Mesendoderm (in vitro differentiated cells): ENCODE measurements at regions not wholly inside any gene's neighbourhood (a gene's known extent, or its start where the extent isn't known, plus 50 kb on each side); places are given as distances from the start of the nearest gene placed in this dataset.
"Not testable (repeated sequence)": the region's sequence is repeated elsewhere in the genome, so short reads cannot be mapped to it uniquely, and the experiment has no call there.

Source experiments
- DNase-seq: peaks from one replicate; pipeline ENCODE4 v3.0.0; 2013
- H2AK5ac ChIP-seq: 2 replicates; pipeline ENCODE4 v1.6.1; 2013; ENCODE audit warnings: low read length, inconsistent platforms
- H2BK120ac ChIP-seq: 2 replicates; pipeline ENCODE4 v1.6.1; 2013; ENCODE audit warnings: low read depth, mild to moderate bottlenecking, low read length, moderate library complexity, mixed read lengths
- H2BK15ac ChIP-seq: replicated peaks from 2 replicates; pipeline ENCODE4 v1.6.1; 2013; ENCODE audit warnings: low read depth, mild to moderate bottlenecking, moderate library complexity
- H2BK5ac ChIP-seq: 2 replicates; pipeline ENCODE4 v1.6.1; 2013; ENCODE audit warnings: low read length, inconsistent platforms
- H3K18ac ChIP-seq: 2 replicates; pipeline ENCODE4 v1.6.1; 2013; ENCODE audit warnings: mild to moderate bottlenecking, low read length, mixed read lengths
- H3K23ac ChIP-seq: one replicate; pipeline ENCODE4 v1.6.1; 2013; ENCODE audit warnings: low read length
- H3K27ac ChIP-seq: 2 replicates; pipeline ENCODE4 v1.5.1; 2013; ENCODE audit warnings: low read depth, mild to moderate bottlenecking, inconsistent platforms, low read length, moderate library complexity
- H3K27me3 ChIP-seq: 2 replicates; pipeline ENCODE4 v1.6.1; 2013; ENCODE audit warnings: low read length, control low read depth, mild to moderate bottlenecking, inconsistent platforms; ENCODE audit not compliant: insufficient read depth, poor library complexity
- H3K36me3 ChIP-seq: 2 replicates; pipeline ENCODE4 v1.6.1; 2013; ENCODE audit warnings: low read length, inconsistent platforms; ENCODE audit not compliant: control insufficient read depth, insufficient read depth
- H3K4ac ChIP-seq: one replicate; pipeline ENCODE4 v1.6.1; 2013; ENCODE audit warnings: low read depth, mild to moderate bottlenecking, low read length, moderate library complexity
- H3K4me1 ChIP-seq: 2 replicates; pipeline ENCODE4 v1.6.1; 2013; ENCODE audit warnings: low read depth, low read length, inconsistent platforms; ENCODE audit not compliant: control insufficient read depth
- H3K4me2 ChIP-seq: 2 replicates; pipeline ENCODE4 v1.6.1; 2013; ENCODE audit warnings: low read length
- H3K4me3 ChIP-seq: 2 replicates; pipeline ENCODE4 v1.5.1; 2013; ENCODE audit warnings: mild to moderate bottlenecking, low read length
- H3K56ac ChIP-seq: one replicate; pipeline ENCODE4 v1.6.1; 2013; ENCODE audit warnings: low read length
- H3K79me1 ChIP-seq: 2 replicates; pipeline ENCODE4 v1.6.1; 2013; ENCODE audit warnings: low read length, inconsistent platforms
- H3K79me2 ChIP-seq: 2 replicates; pipeline ENCODE4 v1.6.1; 2013; ENCODE audit warnings: mild to moderate bottlenecking, low read length; ENCODE audit not compliant: control insufficient read depth, insufficient read depth
- H3K9ac ChIP-seq: 2 replicates; pipeline ENCODE4 v1.6.1; 2013; ENCODE audit warnings: low read length, inconsistent platforms
- H4K5ac ChIP-seq: one replicate; pipeline ENCODE4 v1.6.1; 2013; ENCODE audit warnings: low read length
- H4K8ac ChIP-seq: one replicate; pipeline ENCODE4 v1.6.1; 2013; ENCODE audit warnings: low read depth, mild to moderate bottlenecking, control low read depth, low read length, moderate library complexity
- whole genome bisulfite sequencing: extraction: QIAGEN DNeasy Blood & Tissue Kit; methylation state at CpG from one replicate; pipeline ENCODE4 v1.1.7; 2013; ENCODE audit warnings: low lambda C conversion rate, missing lambda C conversion rate; ENCODE audit not compliant: insufficient coverage; ENCODE audit errors: extremely low coverage; 5-methylcytosine and 5-hydroxymethylcytosine counted together

DNA sequence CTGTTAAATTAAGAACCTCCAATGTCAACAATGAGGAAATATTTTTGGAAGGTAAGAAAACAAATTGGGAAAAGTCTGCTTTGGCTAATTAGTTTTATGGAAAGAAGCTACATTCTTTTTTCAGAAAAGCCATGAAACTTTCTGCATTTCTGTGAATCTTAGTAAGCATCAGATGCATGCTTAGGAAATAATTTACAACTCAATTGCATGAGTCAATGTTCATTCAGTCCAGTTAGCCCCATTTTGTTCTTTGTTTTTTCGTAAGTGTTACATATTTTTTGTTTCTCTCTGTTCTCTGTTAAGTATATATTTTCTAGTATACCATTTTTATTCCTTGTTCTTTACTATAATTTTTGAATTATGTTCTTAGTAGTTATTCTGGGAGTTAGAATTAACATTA lies 195.2 kb upstream of the KIF2B start:
- H3K18ac ChIP-seq = no peak overlapping the region
- H3K79me2 ChIP-seq = no peaks in the 10 kb centered on the region
- H3K4ac ChIP-seq = no peak overlapping the region
- DNase-seq = no peak
- H4K8ac ChIP-seq = no peak overlapping the region
- H3K56ac ChIP-seq = no peak overlapping the region
- no peaks in the 10 kb centered on the region for H3K36me3 ChIP-seq
- no peak overlapping the region for H2BK5ac ChIP-seq
- H2BK15ac ChIP-seq = no peak overlapping the region
- no peak overlapping the region for H2AK5ac ChIP-seq
- H3K9ac ChIP-seq = no peak overlapping the region
- WGBS = no CpG with 5 or more reads among the region's 1 CpG
- H3K23ac ChIP-seq = no peak overlapping the region
- no peak overlapping the region for H3K27ac ChIP-seq
- H3K4me2 ChIP-seq = no peak overlapping the region
- H3K4me1 ChIP-seq = peaks cover 2% of the 10 kb centered on the region
- no peak overlapping the region for H4K5ac ChIP-seq
- H2BK120ac ChIP-seq = no peak overlapping the region
- no peak overlapping the region for H3K4me3 ChIP-seq
- no peaks in the 10 kb centered on the region for H3K79me1 ChIP-seq
- H3K27me3 ChIP-seq = no peaks in the 10 kb centered on the region

- H3K4me1 ChIP-seq = peaks cover 2% of the 10 kb centered on the region
- no peak overlapping the region for H4K5ac ChIP-seq
- H3K27ac ChIP-seq = no peak overlapping the region
- H3K4me2 ChIP-seq = no peak overlapping the region
- H3K79me1 ChIP-seq = no peaks in the 10 kb centered on the region
- no peak overlapping the region for H4K8ac ChIP-seq
- peak; percentile 78 for DNase-seq
- no peak overlapping the region for H2BK15ac ChIP-seq
- no peak overlapping the region for H2BK120ac ChIP-seq
- no peak overlapping the region for H3K9ac ChIP-seq
- no peak overlapping the region for H3K4ac ChIP-seq
- H3K27me3 ChIP-seq = no peaks in the 10 kb centered on the region
- H3K36me3 ChIP-seq = no peaks in the 10 kb centered on the region
- no CpG with 5 or more reads among the region's 1 CpG for WGBS
- no peak overlapping the region for H3K56ac ChIP-seq
- no peak overlapping the region for H3K23ac ChIP-seq
- H2BK5ac ChIP-seq = no peak overlapping the region
- no peak overlapping the region for H3K18ac ChIP-seq
- H3K79me2 ChIP-seq = no peaks in the 10 kb centered on the region
- H3K4me3 ChIP-seq = no peak overlapping the region
- H2AK5ac ChIP-seq = no peak overlapping the region
Measured at GRCh38 chr17:53626286-53626685, 196.4 kb upstream of the KIF2B start.

GRCh38 chr17:53619025-53619424 lies 203.7 kb upstream of the KIF2B start:
- Histone ChIP-seq H2BK5ac (no peak overlapping the region), H3K23ac (no peak overlapping the region), H2BK120ac (no peak overlapping the region), H3K4me1 (no peaks in the 10 kb centered on the region), H3K18ac (no peak overlapping the region), H2BK15ac (no peak overlapping the region), H4K8ac (no peak overlapping the region), H3K4ac (no peak overlapping the region), H3K27me3 (no peaks in the 10 kb centered on the region), H3K27ac (no peak overlapping the region), H3K56ac (no peak overlapping the region), H3K4me2 (no peak overlapping the region), H3K79me2 (no peaks in the 10 kb centered on the region), H3K4me3 (no peak overlapping the region), H3K9ac (no peak overlapping the region), H2AK5ac (no peak overlapping the region), H3K36me3 (no peaks in the 10 kb centered on the region), H3K79me1 (no peaks in the 10 kb centered on the region), H4K5ac (no peak overlapping the region)
- no peak for DNase-seq
- no CpG with 5 or more reads among the region's 3 CpGs for WGBS

DNA sequence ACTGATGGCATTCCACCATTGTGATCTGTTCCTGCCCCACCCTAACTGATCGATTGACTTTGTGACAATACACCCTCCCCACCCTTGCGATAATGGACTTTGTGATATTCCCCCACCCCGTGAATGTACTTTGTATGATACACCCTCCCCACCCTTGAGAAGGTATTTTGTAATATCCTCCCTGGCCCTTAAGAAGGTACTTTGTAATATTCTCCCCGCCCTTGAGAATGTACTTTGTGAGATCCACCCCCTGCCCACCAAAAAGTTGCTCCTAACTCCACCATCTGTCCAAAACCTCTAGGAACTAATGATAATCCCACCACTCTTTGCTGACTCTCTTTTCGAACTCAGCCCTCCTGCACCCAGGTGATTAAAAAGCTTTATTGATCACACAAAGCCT lies 214.5 kb upstream of the KIF2B start:
- WGBS = no CpG with 5 or more reads among the region's 5 CpGs
- not testable (repeated sequence) for DNase-seq, H3K9ac ChIP-seq, H3K4me1 ChIP-seq, H3K27me3 ChIP-seq, H3K79me2 ChIP-seq, H4K5ac ChIP-seq, H3K4me2 ChIP-seq, H2BK5ac ChIP-seq, H2BK15ac ChIP-seq, H3K4ac ChIP-seq, H3K79me1 ChIP-seq, H3K23ac ChIP-seq, H3K56ac ChIP-seq, H3K36me3 ChIP-seq, H2AK5ac ChIP-seq, H4K8ac ChIP-seq, H3K4me3 ChIP-seq
- Histone ChIP-seq H2BK120ac (peak overlapping the region; percentile 55), H3K18ac (peak overlapping the region; percentile 47), H3K27ac (peak overlapping the region; percentile 90)

GRCh38 chr17:53607475-53607874 lies 215.3 kb upstream of the KIF2B start:
- H3K18ac ChIP-seq = no peak overlapping the region
- no peak overlapping the region for H3K56ac ChIP-seq
- no peaks in the 10 kb centered on the region for H3K36me3 ChIP-seq
- H3K79me2 ChIP-seq = no peaks in the 10 kb centered on the region
- no peak overlapping the region for H3K4me2 ChIP-seq
- no peak overlapping the region for H2BK5ac ChIP-seq
- H3K27me3 ChIP-seq = no peaks in the 10 kb centered on the region
- no CpG with 5 or more reads among the region's 1 CpG for WGBS
- H4K8ac ChIP-seq = no peak overlapping the region
- DNase-seq = peak; percentile 81
- no peak overlapping the region for H4K5ac ChIP-seq
- H2AK5ac ChIP-seq = no peak overlapping the region
- H3K79me1 ChIP-seq = no peaks in the 10 kb centered on the region
- H3K4ac ChIP-seq = no peak overlapping the region
- no peak overlapping the region for H2BK120ac ChIP-seq
- H3K4me3 ChIP-seq = no peak overlapping the region
- peak overlapping the region; percentile 90 for H3K27ac ChIP-seq
- H3K23ac ChIP-seq = no peak overlapping the region
- H2BK15ac ChIP-seq = no peak overlapping the region
- no peak overlapping the region for H3K9ac ChIP-seq
- H3K4me1 ChIP-seq = no peaks in the 10 kb centered on the region

DNA sequence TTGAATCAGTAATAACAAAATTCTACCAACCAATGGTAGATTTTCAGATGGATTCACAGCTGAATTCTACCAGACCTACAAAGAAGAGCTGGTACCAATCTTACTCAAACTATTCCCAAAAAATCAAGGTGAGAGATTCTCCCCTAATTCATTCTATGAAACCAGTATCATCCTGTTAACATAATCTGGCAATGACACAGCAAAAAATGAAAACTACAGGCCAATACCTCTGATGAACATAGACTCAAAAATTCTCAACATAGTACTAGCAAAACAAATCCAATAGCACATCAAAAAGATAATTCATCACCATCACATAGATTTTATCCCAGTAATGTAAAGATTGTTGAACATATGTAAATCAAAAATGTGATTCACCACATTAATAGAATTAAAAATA lies 234.4 kb upstream of the KIF2B start:
- Histone ChIP-seq H2BK120ac (no peak overlapping the region), H4K8ac (no peak overlapping the region), H3K23ac (no peak overlapping the region), H3K18ac (no peak overlapping the region), H3K79me2 (no peaks in the 10 kb centered on the region), H2AK5ac (no peak overlapping the region), H3K4me3 (no peak overlapping the region), H2BK5ac (no peak overlapping the region), H3K79me1 (no peaks in the 10 kb centered on the region), H3K4me1 (no peaks in the 10 kb centered on the region), H3K36me3 (no peaks in the 10 kb centered on the region), H3K4me2 (no peak overlapping the region), H3K9ac (no peak overlapping the region), H2BK15ac (no peak overlapping the region), H4K5ac (no peak overlapping the region), H3K27me3 (no peaks in the 10 kb centered on the region), H3K27ac (no peak overlapping the region), H3K4ac (no peak overlapping the region), H3K56ac (no peak overlapping the region)
- DNase-seq = no peak
